KMS-11 (cell line): ENCODE measurements at regions not wholly inside any gene's neighbourhood (a gene's known extent, or its start where the extent isn't known, plus 50 kb on each side); places are given as distances from the start of the nearest gene placed in this dataset.

Source experiments
- H2AFZ ChIP-seq: fragments of 200-600 bp; sonication (generic); 2 replicates; pipeline ENCODE4 v1.6.1; 2016; ENCODE audit warnings: antibody characterized with exemption, mixed run types, low read depth
- H3K27ac ChIP-seq: fragments of 200-600 bp; sonication (generic); 2 replicates; pipeline ENCODE4 v1.6.1; 2016; ENCODE audit warnings: mild to moderate bottlenecking, mixed run types
- H3K27me3 ChIP-seq: fragments of 200-600 bp; sonication (generic); 2 replicates; pipeline ENCODE4 v1.6.1; 2017; ENCODE audit warnings: mild to moderate bottlenecking, low read depth, mixed run types, moderate library complexity; ENCODE audit not compliant: insufficient read depth
- H3K36me3 ChIP-seq: fragments of 200-600 bp; sonication (generic); 2 replicates; pipeline ENCODE4 v1.6.1; 2017; ENCODE audit warnings: mild to moderate bottlenecking, mixed run types; ENCODE audit not compliant: insufficient read depth
- H3K4me1 ChIP-seq: fragments of 200-600 bp; sonication (generic); 2 replicates; pipeline ENCODE4 v1.6.1; 2016; ENCODE audit warnings: mild to moderate bottlenecking, low read depth, mixed run types; ENCODE audit not compliant: poor library complexity, severe bottlenecking
- H3K4me2 ChIP-seq: fragments of 200-600 bp; sonication (generic); 2 replicates; pipeline ENCODE4 v1.7.0; 2016; ENCODE audit warnings: mild to moderate bottlenecking, mixed run types
- H3K4me3 ChIP-seq: fragments of 200-600 bp; sonication (generic); IDR thresholded peaks from 2 replicates; pipeline ENCODE4 v1.6.1; 2017; ENCODE audit warnings: low read depth, low read length, mixed read lengths; ENCODE audit not compliant: insufficient read depth
- H3K79me2 ChIP-seq: fragments of 200-600 bp; sonication (generic); 2 replicates; pipeline ENCODE4 v1.6.1; 2016; ENCODE audit warnings: low read depth, mixed run types; ENCODE audit not compliant: insufficient read depth
- H3K9ac ChIP-seq: fragments of 200-600 bp; sonication (generic); 2 replicates; pipeline ENCODE4 v1.6.1; 2016; ENCODE audit warnings: mild to moderate bottlenecking, mixed run types
- H4K20me1 ChIP-seq: fragments of 200-600 bp; sonication (generic); 2 replicates; pipeline ENCODE4 v1.6.1; 2016; ENCODE audit warnings: mild to moderate bottlenecking, mixed run types; ENCODE audit not compliant: insufficient read depth
- CTCF ChIP-seq: fragments of 200-600 bp; sonication (generic); conservative IDR thresholded peaks from 2 replicates; pipeline ENCODE4 v1.6.1; 2017; ENCODE audit warnings: low read depth, mild to moderate bottlenecking, antibody characterized with exemption, low read length, moderate library complexity, mixed read lengths

GRCh38 chr18:53660306-53660705, 564.2 kb downstream of the MBD2 start:
- no peaks in the 10 kb centered on the region for H3K27me3 ChIP-seq
- no peak for TF ChIP-seq CTCF
- no peak overlapping the region for H2AFZ ChIP-seq
- no peak overlapping the region for H3K4me2 ChIP-seq
- no peaks in the 10 kb centered on the region for H3K79me2 ChIP-seq
- H4K20me1 ChIP-seq = no peaks in the 10 kb centered on the region
- no peak overlapping the region for H3K27ac ChIP-seq
- H3K36me3 ChIP-seq = no peaks in the 10 kb centered on the region
- no peak overlapping the region for H3K4me3 ChIP-seq
- H3K4me1 ChIP-seq = no peaks in the 10 kb centered on the region
- no peak overlapping the region for H3K9ac ChIP-seq

- Histone ChIP-seq H3K27ac (no peak overlapping the region), H2AFZ (no peak overlapping the region), H3K4me3 (no peak overlapping the region), H3K36me3 (no peaks in the 10 kb centered on the region), H3K4me1 (no peaks in the 10 kb centered on the region), H3K27me3 (no peaks in the 10 kb centered on the region), H3K9ac (no peak overlapping the region), H3K79me2 (no peaks in the 10 kb centered on the region), H3K4me2 (no peak overlapping the region), H4K20me1 (no peaks in the 10 kb centered on the region)
- no peak for TF ChIP-seq CTCF
Observed at GRCh38 chr18:53657257-53657656, 567.2 kb downstream of the MBD2 start.

- no peak overlapping the region for H3K4me2 ChIP-seq
- H3K27ac ChIP-seq = no peak overlapping the region
- H3K36me3 ChIP-seq = no peaks in the 10 kb centered on the region
- H3K4me3 ChIP-seq = no peak overlapping the region
- no peaks in the 10 kb centered on the region for H3K27me3 ChIP-seq
- no peak for TF ChIP-seq CTCF
- no peak overlapping the region for H2AFZ ChIP-seq
- H3K79me2 ChIP-seq = no peaks in the 10 kb centered on the region
- H4K20me1 ChIP-seq = no peaks in the 10 kb centered on the region
- H3K9ac ChIP-seq = no peak overlapping the region
- H3K4me1 ChIP-seq = no peaks in the 10 kb centered on the region
Observed at GRCh38 chr18:53649621-53650020, 574.8 kb downstream of the MBD2 start.

GRCh38 chr18:53644799-53645471, 579.5 kb downstream of the MBD2 start:
- Histone ChIP-seq H3K27me3 (no peaks in the 10 kb centered on the region), H3K4me2 (no peak overlapping the region), H3K36me3 (no peaks in the 10 kb centered on the region)

More at GRCh38 chr18:53644799-53645471, 579.5 kb downstream of the MBD2 start:
- TF ChIP-seq CTCF = no peak
- no peak overlapping the region for H3K4me3 ChIP-seq
- H3K4me1 ChIP-seq = peaks cover 7% of the 10 kb centered on the region
- H3K9ac ChIP-seq = no peak overlapping the region
- no peak overlapping the region for H2AFZ ChIP-seq
- H3K79me2 ChIP-seq = no peaks in the 10 kb centered on the region
- no peak overlapping the region for H3K27ac ChIP-seq
- H4K20me1 ChIP-seq = no peaks in the 10 kb centered on the region
